ENCODE measurements at regions not wholly inside any gene's neighbourhood (a gene's known extent, or its start where the extent isn't known, plus 50 kb on each side); places are given as distances from the start of the nearest gene placed in this dataset.
"Not testable (repeated sequence)": the region's sequence is repeated elsewhere in the genome, so short reads cannot be mapped to it uniquely, and the experiment has no call there.

DNA sequence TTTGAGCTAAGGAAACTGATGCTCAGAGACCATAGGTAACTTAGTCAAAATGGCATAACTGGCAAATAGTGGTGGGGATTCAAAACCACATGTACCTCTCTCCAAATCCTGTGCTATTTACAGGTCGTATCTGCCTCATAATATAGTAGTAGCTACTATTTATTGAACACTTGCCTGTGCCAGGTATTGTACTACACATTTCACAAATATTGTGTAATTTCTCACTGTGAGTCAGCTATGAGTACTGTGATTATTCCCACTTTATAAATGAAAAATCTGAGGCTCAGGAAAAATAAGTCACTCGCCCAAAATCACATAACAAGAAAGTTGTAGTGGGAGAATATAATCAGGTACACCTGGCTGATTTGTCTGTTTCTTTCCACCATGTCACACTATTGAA, 199.8 kb upstream of the FAT3 start:
- no peak for FAIRE-seq

DNA sequence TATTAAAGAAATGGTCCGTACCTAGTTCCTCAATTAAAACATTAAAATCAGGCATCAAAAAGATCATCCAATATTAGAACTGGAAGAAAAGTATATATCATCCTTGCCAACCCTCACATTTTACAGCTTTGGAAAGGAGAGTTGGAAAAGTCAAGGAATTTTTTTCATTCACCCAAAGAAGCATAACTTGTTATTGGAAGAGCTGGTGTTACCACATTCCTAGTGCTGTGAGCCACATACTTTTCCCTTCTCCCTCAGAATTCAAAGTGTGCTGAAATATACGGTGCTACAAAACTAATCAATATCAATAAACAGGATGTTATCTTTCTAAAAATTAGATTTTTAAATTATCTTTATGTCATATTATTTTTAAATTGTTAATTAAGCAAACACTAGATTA, 202.1 kb upstream of the FAT3 start:
- FAIRE-seq, result no peak

GRCh38 chr11:92018332-92018731, 206.3 kb upstream of the FAT3 start:
- FAIRE-seq, result no peak

DNA sequence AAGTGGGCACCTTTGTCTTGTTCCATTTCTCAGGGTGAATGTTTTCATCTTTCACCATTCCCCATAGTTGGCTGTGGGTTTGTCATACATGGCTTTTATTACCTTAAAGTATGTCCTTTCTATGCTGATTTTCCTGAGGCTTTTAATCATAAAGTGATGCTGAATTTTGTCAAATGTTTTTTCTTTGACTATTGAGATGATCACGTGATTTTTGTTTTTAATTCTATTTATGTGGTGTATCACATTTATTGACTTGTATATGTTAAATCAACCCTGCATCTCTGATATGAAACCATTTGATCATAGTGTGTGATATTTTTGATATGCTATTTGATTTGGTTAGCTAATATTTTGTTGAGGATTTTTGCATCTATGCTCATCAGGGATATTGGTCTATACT, 216.4 kb upstream of the FAT3 start:
- FAIRE-seq, result no peak

- no peak for FAIRE-seq
Measured at GRCh38 chr11:92002568-92002967, 222.1 kb upstream of the FAT3 start.

- FAIRE-seq, result no peak
Measured at GRCh38 chr11:91998481-91998880, 226.1 kb upstream of the FAT3 start.

- no peak for FAIRE-seq
Measured at GRCh38 chr11:91997226-91997625, 227.4 kb upstream of the FAT3 start.

DNA sequence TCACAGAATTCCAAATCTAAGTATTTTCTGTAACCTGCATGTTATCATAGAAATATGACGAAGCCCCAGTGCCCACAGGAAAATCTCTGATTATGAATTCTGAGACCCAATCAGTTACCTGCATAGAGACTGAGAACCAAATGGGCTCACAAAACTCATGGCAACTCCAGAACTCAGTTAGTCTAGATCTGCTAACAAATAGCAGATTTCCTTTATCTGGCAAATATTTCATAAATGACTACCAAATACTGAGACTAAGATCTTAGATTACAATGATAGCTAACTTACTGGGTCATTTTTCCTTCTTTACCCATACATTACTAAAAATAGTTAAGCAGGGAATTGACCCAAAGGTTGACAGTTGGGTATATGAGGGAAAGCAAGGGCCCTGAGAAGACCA, 228.1 kb upstream of the FAT3 start:
- FAIRE-seq, result no peak

GRCh38 chr11:91988443-91988842, 236.2 kb upstream of the FAT3 start:
- not testable (repeated sequence) for FAIRE-seq

- FAIRE-seq, result no peak
Measured at GRCh38 chr11:91986218-91986617, 238.4 kb upstream of the FAT3 start.

- no peak for FAIRE-seq
Measured at GRCh38 chr11:91984033-91984584, 240.5 kb upstream of the FAT3 start.

DNA sequence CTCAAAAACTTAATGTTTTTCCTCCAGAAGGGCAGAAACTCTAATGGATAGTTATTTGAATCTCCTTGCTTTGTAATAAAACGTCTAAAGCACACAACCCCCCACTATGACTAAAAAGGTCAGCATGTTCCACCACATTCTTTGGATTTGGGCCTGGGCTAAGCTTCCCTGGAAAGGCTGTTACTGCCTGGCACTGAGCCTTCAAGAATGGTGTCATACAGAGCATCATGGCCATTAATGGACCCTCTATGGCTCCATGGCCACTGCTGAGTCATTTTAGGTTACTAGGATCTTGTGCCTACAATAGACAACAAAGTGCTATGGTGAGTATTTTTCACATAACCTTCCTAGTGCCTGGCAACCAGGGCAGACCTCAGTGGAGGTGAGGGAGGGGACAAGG, 242.6 kb upstream of the FAT3 start:
- FAIRE-seq, result no peak

- FAIRE-seq, result no peak
Measured at GRCh38 chr11:91979775-91980174, 244.8 kb upstream of the FAT3 start.

DNA sequence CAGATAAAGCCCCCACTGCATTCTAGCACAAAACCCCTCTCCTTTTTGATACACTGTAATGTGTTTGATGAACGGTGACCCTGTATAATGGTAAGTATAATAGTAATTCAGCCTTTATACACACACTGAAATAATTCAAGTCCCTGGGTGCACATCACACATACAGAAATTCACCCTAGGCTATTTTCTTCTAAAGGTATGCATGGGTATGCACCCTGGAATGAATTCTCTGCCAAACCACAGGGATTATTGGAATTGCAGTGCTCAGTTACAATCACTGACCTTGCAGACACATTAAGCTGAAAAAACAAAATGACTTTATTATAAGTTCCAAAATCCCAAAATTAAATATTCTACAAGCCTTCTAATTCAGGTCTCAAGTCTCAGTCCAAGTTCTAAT, 245.9 kb upstream of the FAT3 start:
- FAIRE-seq, result no peak

DNA sequence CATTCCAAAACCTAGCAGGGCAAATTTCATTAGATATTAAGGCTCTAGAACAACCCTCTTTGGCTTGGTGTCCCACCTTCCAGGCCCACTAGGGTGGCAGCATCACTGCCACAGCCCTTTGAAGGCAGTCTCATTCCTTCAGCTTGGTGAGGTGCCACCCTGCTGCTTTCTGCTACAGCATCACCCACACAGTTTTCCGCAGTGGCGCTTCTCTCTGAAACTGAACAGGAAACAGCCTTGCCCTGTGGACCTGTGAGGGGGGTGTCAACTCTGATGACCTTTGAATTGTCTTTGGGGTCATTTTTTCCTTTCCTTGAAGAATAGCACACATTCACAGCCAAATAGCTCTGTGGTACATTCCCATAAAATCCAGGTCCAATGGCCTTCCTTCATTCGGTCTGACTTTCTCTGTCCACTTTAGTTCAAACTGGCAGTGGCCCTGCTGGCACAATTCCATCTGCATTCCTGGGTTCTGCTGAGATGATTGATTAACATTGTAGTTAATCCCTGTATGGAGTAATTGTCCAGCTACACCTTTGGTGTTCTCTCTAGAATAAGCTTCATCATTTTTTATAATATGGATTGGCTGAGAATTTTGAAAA, 251.9 kb upstream of the FAT3 start:
- no peak for FAIRE-seq

DNA sequence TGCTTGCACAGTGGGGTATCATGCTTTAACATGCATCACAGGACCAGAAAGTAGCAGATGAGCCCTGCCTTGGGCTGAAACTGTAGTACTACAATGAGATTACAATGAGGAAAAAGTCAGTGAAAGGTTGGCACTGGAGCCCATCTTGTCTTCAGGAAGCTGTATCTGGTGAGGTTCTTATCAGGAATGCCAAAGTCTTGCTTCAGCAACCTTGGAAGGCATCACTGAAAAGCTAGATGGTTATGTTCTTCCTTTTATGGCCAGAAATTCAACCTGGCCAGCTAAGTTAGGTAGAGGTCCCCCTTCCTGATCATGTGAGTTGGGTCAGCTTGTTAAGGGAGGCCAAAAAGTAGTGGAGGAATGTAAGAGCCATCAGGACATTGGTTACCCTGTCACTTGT, 254.0 kb upstream of the FAT3 start:
- FAIRE-seq, result no peak

- no peak for FAIRE-seq
Measured at GRCh38 chr11:91969486-91969885, 255.1 kb upstream of the FAT3 start.

- no peak for FAIRE-seq
Measured at GRCh38 chr11:91967691-91968045, 256.9 kb upstream of the FAT3 start.

DNA sequence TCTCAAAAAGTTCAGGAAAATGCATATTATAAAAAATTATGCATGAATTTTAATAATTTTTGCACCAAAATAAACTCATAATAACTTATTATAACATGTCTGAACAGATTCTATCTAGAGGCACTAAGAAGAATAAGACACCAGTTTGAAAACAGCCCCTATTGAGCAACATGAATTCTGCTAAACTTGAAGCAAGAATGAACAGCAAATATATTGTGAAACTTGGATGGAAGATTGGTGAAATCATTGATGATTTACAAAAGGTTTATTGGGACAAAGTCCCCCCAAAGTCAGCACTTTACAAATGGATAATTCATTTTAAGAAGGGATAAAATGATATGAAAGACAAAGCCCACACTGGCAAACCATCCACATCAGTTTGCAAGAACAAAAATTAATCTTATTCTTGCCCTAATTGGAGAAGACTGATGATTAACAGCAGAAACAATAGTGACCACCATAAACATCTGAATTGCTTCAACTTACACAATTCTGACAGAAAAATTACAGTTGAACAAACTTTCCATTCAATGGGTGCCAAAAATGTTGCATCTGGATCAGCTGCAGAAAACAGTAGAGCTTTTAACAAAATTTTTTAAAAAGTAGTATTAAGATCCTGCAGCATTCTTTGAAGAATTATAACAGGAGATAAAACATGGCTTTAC, 257.5 kb upstream of the FAT3 start:
- no peak for FAIRE-seq

GRCh38 chr11:91966368-91966767, 258.2 kb upstream of the FAT3 start:
- FAIRE-seq, result no peak

- FAIRE-seq, result no peak
Measured at GRCh38 chr11:91960770-91961169, 263.8 kb upstream of the FAT3 start.

- no peak for FAIRE-seq
Measured at GRCh38 chr11:91959411-91959810, 265.2 kb upstream of the FAT3 start.

- no peak for FAIRE-seq
Measured at GRCh38 chr11:91956711-91957110, 267.9 kb upstream of the FAT3 start.

GRCh38 chr11:91955206-91955605, 269.4 kb upstream of the FAT3 start:
- FAIRE-seq, result no peak

DNA sequence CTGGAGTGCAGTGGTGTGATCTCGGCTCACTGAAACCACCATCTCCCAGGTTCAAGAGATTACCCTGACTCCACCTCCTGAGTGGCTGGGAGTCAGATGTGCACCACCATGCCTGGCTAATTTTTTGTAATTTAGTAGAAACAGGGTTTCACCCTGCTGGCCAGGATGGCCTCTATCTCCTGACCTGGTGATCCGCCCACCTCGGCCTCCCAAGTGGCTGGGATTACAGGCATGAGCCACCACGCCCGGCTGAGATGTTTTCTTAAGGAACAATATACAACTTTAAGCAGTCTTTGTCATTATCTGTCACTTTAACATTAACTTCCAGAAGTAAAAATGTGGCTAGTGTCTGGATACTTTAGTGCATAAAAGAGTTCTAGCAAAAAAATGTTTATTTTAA, 272.6 kb upstream of the FAT3 start:
- FAIRE-seq, result no peak

Data from A204.1 (cell line).